ENCODE measurements at regions not wholly inside any gene's neighbourhood (a gene's known extent, or its start where the extent isn't known, plus 50 kb on each side); places are given as distances from the start of the nearest gene placed in this dataset.

DNA sequence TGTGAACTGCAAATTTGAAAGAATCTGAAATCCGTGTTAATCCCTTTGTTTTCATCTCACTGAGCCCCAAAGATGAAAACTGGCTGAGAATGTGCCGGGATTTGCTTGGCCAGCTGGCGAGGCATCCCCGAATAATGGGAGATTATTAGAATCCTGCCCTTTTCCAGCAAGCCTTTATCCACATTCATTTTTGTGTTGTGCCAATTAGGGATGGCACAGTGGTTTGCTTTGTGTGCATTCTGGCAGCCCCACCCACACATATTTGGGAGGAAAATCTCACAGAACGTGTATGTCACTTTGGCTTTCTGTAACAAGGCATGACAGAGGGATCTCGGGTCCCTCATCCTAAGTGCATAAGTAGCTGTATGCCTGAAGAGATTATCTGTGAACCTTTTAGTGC, 405.8 kb upstream of the FAM98A start:
- TF ChIP-seq EZH2 (IDR thresholded peaks at IDR 0.05): no peak
- TF ChIP-seq, protein P1, sequence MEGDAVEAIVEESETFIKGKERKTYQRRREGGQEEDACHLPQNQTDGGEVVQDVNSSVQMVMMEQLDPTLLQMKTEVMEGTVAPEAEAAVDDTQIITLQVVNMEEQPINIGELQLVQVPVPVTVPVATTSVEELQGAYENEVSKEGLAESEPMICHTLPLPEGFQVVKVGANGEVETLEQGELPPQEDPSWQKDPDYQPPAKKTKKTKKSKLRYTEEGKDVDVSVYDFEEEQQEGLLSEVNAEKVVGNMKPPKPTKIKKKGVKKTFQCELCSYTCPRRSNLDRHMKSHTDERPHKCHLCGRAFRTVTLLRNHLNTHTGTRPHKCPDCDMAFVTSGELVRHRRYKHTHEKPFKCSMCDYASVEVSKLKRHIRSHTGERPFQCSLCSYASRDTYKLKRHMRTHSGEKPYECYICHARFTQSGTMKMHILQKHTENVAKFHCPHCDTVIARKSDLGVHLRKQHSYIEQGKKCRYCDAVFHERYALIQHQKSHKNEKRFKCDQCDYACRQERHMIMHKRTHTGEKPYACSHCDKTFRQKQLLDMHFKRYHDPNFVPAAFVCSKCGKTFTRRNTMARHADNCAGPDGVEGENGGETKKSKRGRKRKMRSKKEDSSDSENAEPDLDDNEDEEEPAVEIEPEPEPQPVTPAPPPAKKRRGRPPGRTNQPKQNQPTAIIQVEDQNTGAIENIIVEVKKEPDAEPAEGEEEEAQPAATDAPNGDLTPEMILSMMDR (IDR thresholded peaks at IDR 0.05): no peak

All from neural progenitor cell (in vitro differentiated cells).